Cardiac fibroblast (primary cell): ENCODE measurements at regions not wholly inside any gene's neighbourhood (a gene's known extent, or its start where the extent isn't known, plus 50 kb on each side); places are given as distances from the start of the nearest gene placed in this dataset.
"Not testable (repeated sequence)": the region's sequence is repeated elsewhere in the genome, so short reads cannot be mapped to it uniquely, and the experiment has no call there.

Experiments
- DNase-seq, 2 donors: peaks; one replicate each; pipeline versions ENCODE4 v3.0.0 to v3.0.0-alpha.2; 2010; ENCODE audit warnings: low read depth in 2 of 2
- H3K4me3 ChIP-seq, 2 donors: replicated peaks in 1 of 2; 1 replicate in 1 of 2; 2 replicates in 1 of 2; pipeline ENCODE4 v1.5.1; 2011; ENCODE audit warnings: low read depth in 2 of 2, low read length in 2 of 2, mild to moderate bottlenecking in 2 of 2, moderate library complexity in 1 of 2
- TF ChIP-seq, protein P1 (sequence below): IDR thresholded peaks from one replicate; pipeline ENCODE4 v1.5.1; 2011; ENCODE audit warnings: low read depth, mild to moderate bottlenecking, low read length, inconsistent platforms

DNA sequence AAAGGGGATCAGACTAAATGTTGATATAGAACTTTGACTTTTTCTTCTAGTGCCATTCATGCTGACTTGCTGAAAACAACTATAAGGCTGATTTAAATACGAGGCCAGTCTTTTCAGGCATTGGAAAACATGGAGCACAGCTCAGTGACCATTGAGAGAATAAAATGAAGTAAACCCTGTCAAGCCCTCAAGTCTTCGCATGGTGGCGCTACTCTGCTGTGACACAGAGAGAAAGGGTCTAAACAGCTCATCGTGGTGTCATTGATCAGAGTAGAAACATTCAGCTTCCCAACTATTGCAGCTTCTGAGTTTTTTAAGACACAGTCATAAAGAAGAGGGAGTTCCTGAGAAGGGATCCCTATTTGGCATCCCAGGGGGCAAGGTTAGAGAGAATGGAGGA lies 716.2 kb downstream of the DIPK2A start:
- DNase-seq: peak; percentile 3 to 5
- H3K4me3 ChIP-seq: no peak overlapping the region
- TF ChIP-seq, protein P1, sequence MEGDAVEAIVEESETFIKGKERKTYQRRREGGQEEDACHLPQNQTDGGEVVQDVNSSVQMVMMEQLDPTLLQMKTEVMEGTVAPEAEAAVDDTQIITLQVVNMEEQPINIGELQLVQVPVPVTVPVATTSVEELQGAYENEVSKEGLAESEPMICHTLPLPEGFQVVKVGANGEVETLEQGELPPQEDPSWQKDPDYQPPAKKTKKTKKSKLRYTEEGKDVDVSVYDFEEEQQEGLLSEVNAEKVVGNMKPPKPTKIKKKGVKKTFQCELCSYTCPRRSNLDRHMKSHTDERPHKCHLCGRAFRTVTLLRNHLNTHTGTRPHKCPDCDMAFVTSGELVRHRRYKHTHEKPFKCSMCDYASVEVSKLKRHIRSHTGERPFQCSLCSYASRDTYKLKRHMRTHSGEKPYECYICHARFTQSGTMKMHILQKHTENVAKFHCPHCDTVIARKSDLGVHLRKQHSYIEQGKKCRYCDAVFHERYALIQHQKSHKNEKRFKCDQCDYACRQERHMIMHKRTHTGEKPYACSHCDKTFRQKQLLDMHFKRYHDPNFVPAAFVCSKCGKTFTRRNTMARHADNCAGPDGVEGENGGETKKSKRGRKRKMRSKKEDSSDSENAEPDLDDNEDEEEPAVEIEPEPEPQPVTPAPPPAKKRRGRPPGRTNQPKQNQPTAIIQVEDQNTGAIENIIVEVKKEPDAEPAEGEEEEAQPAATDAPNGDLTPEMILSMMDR: no peak

DNA sequence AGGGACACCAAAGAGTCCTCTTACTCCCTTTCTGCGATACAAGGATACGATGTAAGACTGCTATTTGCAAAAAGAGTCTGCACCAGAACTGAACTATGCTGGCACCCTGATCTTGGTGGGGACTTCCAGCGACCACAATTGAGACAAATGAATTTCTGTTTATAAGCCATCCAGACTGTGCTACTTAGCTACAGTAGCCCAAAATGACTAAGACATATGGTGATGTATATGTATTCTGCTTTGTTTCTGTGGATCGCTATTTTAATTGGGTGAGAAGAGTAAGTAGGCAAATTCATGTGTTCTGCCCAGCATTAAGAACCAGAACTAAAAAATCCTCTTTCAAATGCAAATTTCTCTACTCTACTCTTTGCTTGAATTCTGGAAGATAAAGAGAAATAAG lies 720.9 kb downstream of the DIPK2A start:
- H3K4me3 ChIP-seq: no peak overlapping the region
- TF ChIP-seq, protein P1: no peak
- DNase-seq: no peak

DNA sequence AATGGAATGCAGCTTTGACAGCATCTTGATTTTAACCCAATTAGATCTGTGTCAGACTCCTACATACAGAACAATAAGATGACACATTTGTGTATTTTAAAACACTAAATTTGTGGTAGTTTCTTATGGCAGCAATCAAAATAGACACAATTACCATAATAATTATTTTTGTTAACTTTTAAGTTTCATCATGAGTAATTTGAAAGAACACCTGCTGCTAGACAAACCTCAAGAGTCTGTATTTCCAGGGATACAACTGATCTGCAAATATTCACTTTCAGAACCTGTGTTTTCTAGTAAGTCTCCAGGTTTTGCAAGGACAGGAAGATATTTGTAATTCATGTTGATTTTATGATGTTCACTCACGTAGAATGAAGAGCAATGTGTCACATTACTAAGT lies 736.8 kb downstream of the DIPK2A start:
- no peak overlapping the region for H3K4me3 ChIP-seq
- TF ChIP-seq, protein P1: no peak
- no peak for DNase-seq

DNA sequence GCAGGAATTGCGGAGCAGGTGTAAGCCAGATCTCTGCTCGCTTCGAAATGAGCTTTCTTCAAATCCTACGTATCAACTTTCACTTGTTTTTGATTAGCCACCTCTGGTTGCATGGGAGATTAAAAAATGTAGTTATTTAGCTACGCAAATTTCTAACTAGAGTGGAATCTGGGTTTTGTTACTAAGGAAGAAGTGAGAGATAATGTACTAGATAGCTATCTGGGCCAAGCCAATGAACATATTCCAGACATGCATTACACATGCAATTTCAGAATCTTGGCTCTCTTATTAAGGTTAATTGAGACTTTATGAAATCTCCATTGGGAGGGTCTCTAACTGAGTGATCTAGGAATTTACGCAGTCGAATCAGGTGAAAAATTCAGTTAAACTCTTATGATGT lies 765.7 kb downstream of the DIPK2A start:
- no peak for DNase-seq
- H3K4me3 ChIP-seq: no peak overlapping the region
- TF ChIP-seq, protein P1: no peak

DNA sequence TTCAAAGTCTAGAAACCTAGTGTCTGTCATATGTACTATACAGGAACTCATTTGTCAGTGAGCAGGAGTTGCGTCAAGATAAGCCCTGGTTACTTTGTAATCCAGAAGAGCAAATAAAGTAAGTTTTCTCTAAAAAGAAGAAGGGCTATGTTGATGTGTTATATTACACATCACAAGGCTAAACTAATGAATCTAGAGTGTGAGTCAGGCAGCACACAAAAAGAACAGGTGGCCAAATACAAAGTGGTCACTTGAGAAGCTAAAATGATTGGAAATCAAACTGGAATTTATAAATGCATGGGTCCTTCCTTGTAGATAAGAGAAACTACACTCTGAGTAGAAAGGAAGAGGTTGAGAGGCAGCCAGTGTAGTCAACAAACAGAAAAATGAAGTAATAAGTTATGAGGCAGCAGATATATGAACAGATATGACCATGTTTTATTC lies 771.6 kb downstream of the DIPK2A start:
- TF ChIP-seq, protein P1: no peak
- H3K4me3 ChIP-seq: no peak overlapping the region
- DNase-seq: no peak

DNA sequence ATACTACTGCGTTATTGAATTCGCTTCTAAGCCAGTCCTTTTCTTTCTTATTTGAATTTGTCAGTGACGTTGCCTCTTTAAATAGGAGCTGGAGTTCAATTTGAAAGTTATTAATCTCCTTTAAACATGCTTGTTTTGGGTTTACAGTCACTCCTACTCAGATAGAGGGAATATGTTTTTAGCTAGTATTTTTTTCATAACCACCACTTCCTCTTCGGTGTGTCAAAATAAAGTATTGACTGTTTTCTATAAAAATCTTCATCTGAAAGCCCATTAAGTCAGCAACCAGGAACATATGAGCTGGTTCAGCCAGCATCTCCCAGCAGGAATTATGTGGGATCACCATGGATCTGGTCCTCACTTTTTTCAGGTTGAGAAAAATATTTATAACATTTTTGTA lies 772.9 kb downstream of the DIPK2A start:
- H3K4me3 ChIP-seq: no peak overlapping the region
- TF ChIP-seq, protein P1: no peak
- no peak for DNase-seq

DNA sequence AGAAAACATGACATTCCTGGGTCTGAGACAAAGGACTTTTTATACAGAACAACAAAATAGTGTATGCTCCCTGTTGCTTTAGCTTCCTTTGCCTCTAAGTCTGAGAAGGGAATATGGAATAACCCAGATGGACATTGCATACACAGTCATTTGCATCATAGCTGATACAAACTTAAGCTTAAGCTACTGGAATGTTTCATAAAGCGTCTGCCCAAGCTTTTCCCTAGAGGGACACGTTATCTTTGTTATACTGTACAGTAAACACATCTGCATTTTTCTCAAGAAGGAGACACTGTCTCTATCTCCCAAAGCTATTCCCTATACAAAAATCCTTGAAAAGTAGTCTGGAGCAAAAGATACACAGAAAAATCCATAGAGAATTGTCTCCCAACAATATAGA lies 775.0 kb downstream of the DIPK2A start:
- TF ChIP-seq, protein P1: no peak
- peak; percentile 14 to 59 for DNase-seq
- H3K4me3 ChIP-seq: no peak overlapping the region

DNA sequence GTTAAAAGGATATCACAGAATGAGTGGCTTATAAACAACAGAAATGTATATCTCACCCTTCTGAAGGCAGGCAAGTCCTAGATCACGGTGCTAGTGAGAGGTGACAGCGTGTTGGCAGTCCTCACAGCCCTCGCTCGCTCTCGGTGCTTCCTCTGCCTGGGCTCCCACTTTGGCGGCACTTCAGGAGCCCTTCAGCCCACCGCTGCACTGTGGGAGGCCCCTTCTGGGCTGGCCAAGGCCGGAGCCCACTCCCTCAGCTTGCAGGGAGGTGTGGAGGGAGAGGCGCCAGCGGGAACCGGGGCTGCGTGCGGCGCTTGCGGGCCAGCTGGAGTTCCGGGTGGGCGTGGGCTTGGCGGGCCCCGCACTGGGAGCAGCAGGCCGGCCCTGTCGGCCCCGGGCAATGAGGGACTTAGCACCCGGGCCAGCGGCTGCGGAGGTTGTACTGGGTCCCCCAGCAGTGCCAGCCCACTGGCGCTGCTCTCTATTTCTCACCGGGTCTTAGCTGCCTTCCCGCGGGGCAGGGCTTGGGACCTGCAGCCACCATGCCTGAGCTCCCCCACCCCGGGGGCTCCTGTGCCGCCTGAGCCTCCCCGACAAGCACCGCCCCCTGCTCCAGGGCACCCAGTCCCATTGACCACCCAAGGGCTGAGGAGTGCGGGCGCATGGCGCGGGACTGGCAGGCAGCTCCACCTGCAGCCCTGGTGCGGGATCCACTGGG lies 778.1 kb downstream of the DIPK2A start:
- not testable (repeated sequence) for DNase-seq, H3K4me3 ChIP-seq
